K562 (cell line): ENCODE measurements at regions not wholly inside any gene's neighbourhood (a gene's known extent, or its start where the extent isn't known, plus 50 kb on each side); places are given as distances from the start of the nearest gene placed in this dataset.

ENCODE experiments used
- ATAC-seq: fragments of 200-7000 bp; cut with Tn5 transposase; 3 replicates; pipeline ENCODE4 v1.9.1; 2020; ENCODE audit warnings: moderate library complexity
- BruUV-seq: library from RNA; stranded (reverse); fragments of 400-500 nt; replicated peaks from 2 replicates; lab custom pipeline; 2021; lab: Mats Ljungman, UMichigan
- CTCF ChIA-PET: fragments of 300-600 bp; formaldehyde crosslinking; extraction: SDS; loops from one replicate; lab custom pipeline; 2021; ENCODE audit warnings: low intra/inter-chr PET ratio; lab: Yijun Ruan, JAX
- POLR2A ChIA-PET: fragments of 300-600, 350-650 bp; sonication (Branson Sonifier 250); formaldehyde crosslinking; extraction: SDS; loops from one replicate; lab custom pipeline; 2021; ENCODE audit warnings: antibody characterized with exemption, inconsistent platforms; lab: Yijun Ruan, JAX
- DNase-seq, 4 experiments: peaks; one replicate each; pipeline versions ENCODE4 v3.0.0 to v3.0.0-alpha.2; 2011 to 2018; ENCODE audit warnings: low spot score in 3 of 4, mixed read lengths in 3 of 4; ENCODE audit errors: extremely low read depth in 1 of 4
- FAIRE-seq: peaks from 2 replicates; lab custom pipeline; 2011; peaks lifted over from hg19 to GRCh38; lab: Jason Lieb, UNC
- H2AFZ ChIP-seq: 2 replicates; pipeline ENCODE4 v1.6.0; 2011; ENCODE audit warnings: low read depth, low read length, control low read depth, inconsistent platforms
- H3K27ac ChIP-seq: fragments of 200-600 bp; 3 replicates; pipeline ENCODE4 v1.8.0; 2011; ENCODE audit warnings: low read depth, mild to moderate bottlenecking, control low read depth, inconsistent platforms, low read length, moderate library complexity, mixed read lengths; ENCODE audit errors: extremely low read depth
- H3K27me3 ChIP-seq, 2 experiments: fragments of 300-600 bp in 1 of 2; 2 replicates in 1 of 2; 3 replicates in 1 of 2; pipeline versions ENCODE4 v1.6.0 to v1.8.0; 2011; ENCODE audit warnings: inconsistent platforms in 2 of 2, low read length in 2 of 2, mild to moderate bottlenecking in 1 of 2, mixed read lengths in 1 of 2, moderate library complexity in 1 of 2; ENCODE audit not compliant: control insufficient read depth in 2 of 2, insufficient read depth in 2 of 2
- H3K36me3 ChIP-seq: fragments of 300-600 bp; 3 replicates; pipeline ENCODE4 v1.8.0; 2011; ENCODE audit warnings: mild to moderate bottlenecking, low read length, inconsistent platforms; ENCODE audit not compliant: control insufficient read depth, insufficient read depth
- H3K4me1 ChIP-seq, 2 experiments: fragments of 200-600 bp in 1 of 2; replicated peaks in 1 of 2; 2 replicates in 1 of 2; 3 replicates in 1 of 2; pipeline versions ENCODE4 v1.5.1 to v1.8.0; 2011; ENCODE audit warnings: inconsistent platforms in 2 of 2, low read length in 2 of 2, mild to moderate bottlenecking in 1 of 2, mixed read lengths in 1 of 2, moderate library complexity in 1 of 2; ENCODE audit not compliant: control insufficient read depth in 2 of 2, insufficient read depth in 2 of 2
- H3K4me2 ChIP-seq: 2 replicates; pipeline ENCODE4 v1.6.1; 2011; ENCODE audit warnings: low read length, control low read depth, inconsistent platforms, mixed read lengths; ENCODE audit not compliant: insufficient read depth
- H3K4me3 ChIP-seq: fragments of 200-600 bp; sonication (generic), shearing (Covaris generic); 2 replicates; pipeline ENCODE4 v1.5.1; 2016; ENCODE audit warnings: control low read depth, inconsistent platforms
- H3K79me2 ChIP-seq: fragments of 200-600 bp; 3 replicates; pipeline ENCODE4 v1.8.0; 2011; ENCODE audit warnings: low read length, inconsistent platforms; ENCODE audit not compliant: control insufficient read depth, insufficient read depth
- H3K9ac ChIP-seq, 2 experiments: 2 replicates each; pipeline versions ENCODE4 v1.6.0 to v1.6.1; 2011; ENCODE audit warnings: low read depth in 2 of 2, low read length in 2 of 2, control low read depth in 1 of 2, inconsistent platforms in 1 of 2, mild to moderate bottlenecking in 1 of 2, mixed read lengths in 1 of 2; ENCODE audit not compliant: insufficient read depth in 1 of 2
- H3K9me1 ChIP-seq: one replicate; pipeline ENCODE4 v1.6.0; 2011; ENCODE audit warnings: inconsistent platforms, mild to moderate bottlenecking, low read length, moderate library complexity; ENCODE audit not compliant: control insufficient read depth, insufficient read depth
- H3K9me3 ChIP-seq: replicated peaks from 2 replicates; pipeline ENCODE4 v1.5.1; 2011; ENCODE audit warnings: low read depth, low read length, inconsistent platforms; ENCODE audit not compliant: control insufficient read depth, insufficient read depth
- H4K20me1 ChIP-seq: replicated peaks from 2 replicates; pipeline ENCODE4 v1.6.1; 2011; ENCODE audit warnings: low read length, inconsistent platforms, mixed read lengths; ENCODE audit not compliant: control insufficient read depth, insufficient read depth
- FUS ChIP-seq: fragments of 200-400 bp; formaldehyde crosslinking; optimal IDR thresholded peaks from 2 replicates; pipeline ENCODE3; 2017; ENCODE audit warnings: low read depth, low read length
- HNRNPK ChIP-seq: fragments of 200-400 bp; formaldehyde crosslinking; IDR thresholded peaks from one replicate; pipeline ENCODE4 v1.6.1; 2018; ENCODE audit warnings: mild to moderate bottlenecking, low read depth, low read length; ENCODE audit not compliant: poor library complexity, severe bottlenecking
- NRF1 ChIP-seq, 2 experiments: fragments of 450-650 bp; IDR thresholded peaks in 1 of 2; conservative IDR thresholded peaks in 1 of 2; 2 replicates each; pipeline ENCODE4 v1.6.1; 2014; ENCODE audit warnings: mild to moderate bottlenecking in 2 of 2
- TRIM28 ChIP-seq: fragments of 450-650 bp; IDR thresholded peaks from 2 replicates; pipeline ENCODE4 v1.6.1; 2017
- WGBS: fragments of 100-300 bp; shearing (Covaris generic); methylation state at CpG from one replicate; pipeline ENCODE4 v1.1.6; 2016; ENCODE audit warnings: low coverage, mixed read lengths; ENCODE audit not compliant: insufficient coverage; ENCODE audit errors: missing lambda C conversion rate; 5-methylcytosine and 5-hydroxymethylcytosine counted together
- in situ Hi-C: fragments of 300-500 bp; cut with MboI; formaldehyde crosslinking; loops from 4 replicates; pipeline ENCODE4 v1.15.0; 2018; ENCODE audit warnings: inconsistent platforms, mixed read lengths
- intact Hi-C: fragments of 100-400 bp; cut with micrococcal nuclease; formaldehyde crosslinking; loops from 2 replicates; pipeline ENCODE4 v1.14.2; 2022
- TF ChIP-seq, protein P1 (sequence below): fragments of 450-650 bp; IDR thresholded peaks from one replicate; pipeline ENCODE4 v1.6.1; 2018; ENCODE audit warnings: mild to moderate bottlenecking, moderate library complexity; ENCODE audit not compliant: partially characterized antibody
- TF ChIP-seq, protein P2 (sequence below): IDR thresholded peaks from 3 replicates; pipeline ENCODE4 v1.6.1; 2011; ENCODE audit warnings: borderline replicate concordance, mild to moderate bottlenecking, moderate library complexity; ENCODE audit not compliant: insufficient read length; ENCODE audit errors: extremely low read depth

DNA sequence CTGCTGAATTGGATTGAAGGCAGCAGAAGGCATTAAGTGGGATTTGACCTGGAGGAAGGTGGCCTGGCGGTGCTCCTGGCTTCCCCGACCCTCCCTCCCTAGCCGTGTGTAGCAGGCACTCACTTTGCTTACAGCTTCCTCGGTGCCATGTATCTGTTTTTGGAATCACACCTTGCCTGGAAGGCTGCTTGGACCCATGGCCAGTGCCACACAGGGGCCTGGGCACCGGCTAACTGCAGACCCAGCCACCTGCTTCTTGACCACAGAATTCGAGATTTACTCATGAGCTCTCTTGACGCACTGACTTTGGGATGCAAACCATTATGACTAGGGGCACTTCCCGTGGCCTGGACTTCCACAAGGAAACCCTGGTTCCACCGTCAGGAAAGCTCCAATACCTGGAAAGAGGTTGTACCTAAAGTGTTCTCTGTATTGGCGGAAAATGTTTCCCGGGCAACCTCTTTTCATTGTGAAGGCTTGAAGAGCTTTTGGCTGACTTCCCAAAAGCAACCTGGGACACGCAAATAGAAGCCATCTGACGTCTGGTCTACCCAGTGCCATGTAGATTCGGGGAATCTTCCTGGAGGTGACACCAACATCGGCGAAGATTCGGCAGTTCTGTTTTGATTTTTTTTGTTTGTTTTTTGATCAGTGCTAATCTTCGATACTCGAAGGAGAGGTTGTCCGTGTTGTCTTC, 125.6 kb upstream of the RTL1 start:
- Histone ChIP-seq H3K4me3 (no peak overlapping the region), H3K27ac (no peak overlapping the region)

DNA sequence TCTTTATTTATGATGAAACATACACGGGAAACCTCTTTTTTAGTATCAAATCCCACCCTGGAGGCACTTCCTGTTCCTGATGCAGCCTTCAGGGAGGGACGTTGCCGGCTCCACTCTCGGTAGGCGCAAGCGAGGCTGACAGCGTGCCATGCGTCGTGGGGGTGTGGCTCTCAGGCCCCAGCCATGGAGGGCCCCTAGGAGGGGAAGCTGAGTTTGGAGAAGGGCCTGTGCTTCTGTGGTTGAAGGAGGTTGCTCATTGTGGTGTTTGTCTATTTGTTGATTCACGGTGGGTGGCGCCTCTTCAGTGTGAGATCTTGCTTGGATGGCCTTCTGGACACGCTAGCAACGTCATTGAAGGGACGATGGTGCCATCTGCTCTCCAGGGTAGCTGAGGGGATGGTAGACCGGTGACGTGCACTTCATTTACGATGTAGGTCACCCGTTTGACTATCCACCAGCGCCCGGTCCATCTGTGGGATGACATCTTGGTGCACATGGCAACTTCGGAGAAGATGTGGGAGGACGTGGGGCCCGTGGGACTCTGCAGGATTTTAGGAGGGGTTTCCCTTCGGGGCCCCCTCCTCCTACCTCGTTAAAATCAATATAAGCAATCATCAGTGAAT, 126.3 kb upstream of the RTL1 start:
- no peaks in the 10 kb centered on the region for H3K9me3 ChIP-seq
- no peaks in the 10 kb centered on the region for H4K20me1 ChIP-seq
- ChIA-PET POLR2A (no interaction called here), CTCF (no interaction called here)
- peaks cover 0 to 56% of the 10 kb centered on the region in 2 experiments; a peak in 2 of 5 replicates for H3K27me3 ChIP-seq
- DNase-seq, result no peak
- H2AFZ ChIP-seq, result no peak overlapping the region
- no peak overlapping the region for H3K4me2 ChIP-seq
- no peak for ATAC-seq
- H3K9ac ChIP-seq, result no peak overlapping the region
- no peak overlapping the region for H3K27ac ChIP-seq
- H3K36me3 ChIP-seq, result no peaks in the 10 kb centered on the region
- intact Hi-C loops, result no loop called here
- H3K4me3 ChIP-seq, result no peak overlapping the region
- H3K79me2 ChIP-seq, result no peaks in the 10 kb centered on the region
- in situ Hi-C loops, result no loop called here
- H3K4me1 ChIP-seq, result no peaks in the 10 kb centered on the region; a peak in 1 of 5 replicates
- FAIRE-seq, result no peak
- WGBS, result 16% methylated on average over 14 of the region's 25 CpGs
- H3K9me1 ChIP-seq, result no peaks in the 10 kb centered on the region
- BruUV-seq, result no TSS peak
- TF ChIP-seq, protein P1, sequence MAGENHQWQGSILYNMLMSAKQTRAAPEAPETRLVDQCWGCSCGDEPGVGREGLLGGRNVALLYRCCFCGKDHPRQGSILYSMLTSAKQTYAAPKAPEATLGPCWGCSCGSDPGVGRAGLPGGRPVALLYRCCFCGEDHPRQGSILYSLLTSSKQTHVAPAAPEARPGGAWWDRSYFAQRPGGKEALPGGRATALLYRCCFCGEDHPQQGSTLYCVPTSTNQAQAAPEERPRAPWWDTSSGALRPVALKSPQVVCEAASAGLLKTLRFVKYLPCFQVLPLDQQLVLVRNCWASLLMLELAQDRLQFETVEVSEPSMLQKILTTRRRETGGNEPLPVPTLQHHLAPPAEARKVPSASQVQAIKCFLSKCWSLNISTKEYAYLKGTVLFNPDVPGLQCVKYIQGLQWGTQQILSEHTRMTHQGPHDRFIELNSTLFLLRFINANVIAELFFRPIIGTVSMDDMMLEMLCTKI, result no peak
- TF ChIP-seq, protein P2, sequence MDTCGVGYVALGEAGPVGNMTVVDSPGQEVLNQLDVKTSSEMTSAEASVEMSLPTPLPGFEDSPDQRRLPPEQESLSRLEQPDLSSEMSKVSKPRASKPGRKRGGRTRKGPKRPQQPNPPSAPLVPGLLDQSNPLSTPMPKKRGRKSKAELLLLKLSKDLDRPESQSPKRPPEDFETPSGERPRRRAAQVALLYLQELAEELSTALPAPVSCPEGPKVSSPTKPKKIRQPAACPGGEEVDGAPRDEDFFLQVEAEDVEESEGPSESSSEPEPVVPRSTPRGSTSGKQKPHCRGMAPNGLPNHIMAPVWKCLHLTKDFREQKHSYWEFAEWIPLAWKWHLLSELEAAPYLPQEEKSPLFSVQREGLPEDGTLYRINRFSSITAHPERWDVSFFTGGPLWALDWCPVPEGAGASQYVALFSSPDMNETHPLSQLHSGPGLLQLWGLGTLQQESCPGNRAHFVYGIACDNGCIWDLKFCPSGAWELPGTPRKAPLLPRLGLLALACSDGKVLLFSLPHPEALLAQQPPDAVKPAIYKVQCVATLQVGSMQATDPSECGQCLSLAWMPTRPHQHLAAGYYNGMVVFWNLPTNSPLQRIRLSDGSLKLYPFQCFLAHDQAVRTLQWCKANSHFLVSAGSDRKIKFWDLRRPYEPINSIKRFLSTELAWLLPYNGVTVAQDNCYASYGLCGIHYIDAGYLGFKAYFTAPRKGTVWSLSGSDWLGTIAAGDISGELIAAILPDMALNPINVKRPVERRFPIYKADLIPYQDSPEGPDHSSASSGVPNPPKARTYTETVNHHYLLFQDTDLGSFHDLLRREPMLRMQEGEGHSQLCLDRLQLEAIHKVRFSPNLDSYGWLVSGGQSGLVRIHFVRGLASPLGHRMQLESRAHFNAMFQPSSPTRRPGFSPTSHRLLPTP, result no peak
- no peak for TF ChIP-seq HNRNPK
- TF ChIP-seq NRF1 (conservative IDR thresholded peaks at IDR 0.05 in 1 of 2, IDR thresholded peaks at IDR 0.05 in 1 of 2), result no peak
- no peak for TF ChIP-seq FUS

More for the DNA sequence above, 125.6 kb upstream of the RTL1 start:
- H3K9ac ChIP-seq, result no peak overlapping the region
- peaks cover 0 to 57% of the 10 kb centered on the region in 2 experiments; a peak in 2 of 5 replicates for H3K27me3 ChIP-seq
- no peaks in the 10 kb centered on the region for H3K9me3 ChIP-seq
- DNase-seq, result no peak
- WGBS, result 14% methylated on average over 13 of the region's 20 CpGs
- no peaks in the 10 kb centered on the region for H3K9me1 ChIP-seq
- no peaks in the 10 kb centered on the region; a peak in 1 of 5 replicates for H3K4me1 ChIP-seq
- FAIRE-seq, result no peak
- no peaks in the 10 kb centered on the region for H3K79me2 ChIP-seq
- ChIA-PET CTCF (no interaction called here), POLR2A (interaction anchor here (0.6 kb wide), 1 partner anchor 671 kb away, joined by 4 read pairs; no protein-coding TSS in a partner anchor)
- H2AFZ ChIP-seq, result no peak overlapping the region
- no peaks in the 10 kb centered on the region for H4K20me1 ChIP-seq
- no peaks in the 10 kb centered on the region for H3K36me3 ChIP-seq
- no TSS peak for BruUV-seq
- no peak for TF ChIP-seq TRIM28
- intact Hi-C loops (no loop called here), in situ Hi-C loops (no loop called here)
- ATAC-seq, result no peak
- no peak overlapping the region for H3K4me2 ChIP-seq
